EL (cell line): ENCODE measurements at regions not wholly inside any gene's neighbourhood (a gene's known extent, or its start where the extent isn't known, plus 50 kb on each side); places are given as distances from the start of the nearest gene placed in this dataset.
"Not testable (repeated sequence)": the region's sequence is repeated elsewhere in the genome, so short reads cannot be mapped to it uniquely, and the experiment has no call there.

Source experiments
- DNase-seq: peaks from one replicate; pipeline ENCODE4 v3.0.0-alpha.2; 2016

- DNase-seq, result no peak
Measured at GRCh38 chr10:2048337-2048973, 311.1 kb upstream of the ADARB2 start.

GRCh38 chr10:2047679-2048078 is 310.4 kb upstream of the ADARB2 start:
- DNase-seq, result no peak

GRCh38 chr10:2043379-2043778 is 306.1 kb upstream of the ADARB2 start:
- DNase-seq, result no peak

GRCh38 chr10:2038036-2038435 is 300.7 kb upstream of the ADARB2 start:
- DNase-seq, result no peak

GRCh38 chr10:2037246-2037645 is 299.9 kb upstream of the ADARB2 start:
- DNase-seq, result no peak

GRCh38 chr10:2036209-2036608 is 298.9 kb upstream of the ADARB2 start:
- no peak for DNase-seq

GRCh38 chr10:2030046-2030445 is 292.7 kb upstream of the ADARB2 start:
- DNase-seq, result no peak

GRCh38 chr10:2026936-2027335 is 289.6 kb upstream of the ADARB2 start:
- no peak for DNase-seq

- not testable (repeated sequence) for DNase-seq
Measured at GRCh38 chr10:2024750-2025149, 287.4 kb upstream of the ADARB2 start.

GRCh38 chr10:2023687-2024086 is 286.4 kb upstream of the ADARB2 start:
- no peak for DNase-seq

- DNase-seq, result no peak
Measured at GRCh38 chr10:2022401-2022800, 285.1 kb upstream of the ADARB2 start.

GRCh38 chr10:2020836-2021235 is 283.5 kb upstream of the ADARB2 start:
- no peak for DNase-seq

GRCh38 chr10:2019803-2020202 is 282.5 kb upstream of the ADARB2 start:
- DNase-seq, result no peak

GRCh38 chr10:2019281-2019680 is 282.0 kb upstream of the ADARB2 start:
- DNase-seq, result no peak

GRCh38 chr10:2014541-2014940 is 277.2 kb upstream of the ADARB2 start:
- no peak for DNase-seq

GRCh38 chr10:2012209-2012608 is 274.9 kb upstream of the ADARB2 start:
- DNase-seq, result no peak

GRCh38 chr10:2011106-2011716 is 273.9 kb upstream of the ADARB2 start:
- DNase-seq, result no peak

- DNase-seq, result no peak
Measured at GRCh38 chr10:2005546-2005945, 268.2 kb upstream of the ADARB2 start.

GRCh38 chr10:1992930-1993329 is 255.6 kb upstream of the ADARB2 start:
- no peak for DNase-seq

- no peak for DNase-seq
Measured at GRCh38 chr10:1989090-1989489, 251.8 kb upstream of the ADARB2 start.

GRCh38 chr10:1981976-1982375 is 244.7 kb upstream of the ADARB2 start:
- DNase-seq, result no peak

GRCh38 chr10:1980459-1980858 is 243.1 kb upstream of the ADARB2 start:
- no peak for DNase-seq

- no peak for DNase-seq
Measured at GRCh38 chr10:1978584-1978983, 241.3 kb upstream of the ADARB2 start.

- no peak for DNase-seq
Measured at GRCh38 chr10:1977461-1977860, 240.1 kb upstream of the ADARB2 start.

- no peak for DNase-seq
Measured at GRCh38 chr10:1972406-1972805, 235.1 kb upstream of the ADARB2 start.
